SK-N-SH (cell line): ENCODE measurements at regions not wholly inside any gene's neighbourhood (a gene's known extent, or its start where the extent isn't known, plus 50 kb on each side); places are given as distances from the start of the nearest gene placed in this dataset.

Experiments used
- CTCF ChIA-PET: fragments of 300-600, 350-600 bp; formaldehyde crosslinking; extraction: SDS; loops from one replicate; lab custom pipeline; 2021; lab: Yijun Ruan, JAX
- POLR2A ChIA-PET: fragments of 350-600 bp; sonication (Branson Sonifier 250); formaldehyde crosslinking; extraction: SDS; loops from one replicate; lab custom pipeline; 2020; ENCODE audit warnings: antibody characterized with exemption, inconsistent platforms; lab: Yijun Ruan, JAX
- DNase-seq: peaks from one replicate; pipeline ENCODE4 v3.0.0; 2012
- H2AFZ ChIP-seq: fragments of 200-600 bp; sonication (generic); 2 replicates; pipeline ENCODE4 v1.8.1; 2016; ENCODE audit warnings: antibody characterized with exemption, mild to moderate bottlenecking, low read depth
- H3F3A ChIP-seq: fragments of 200-600 bp; sonication (generic); replicated peaks from 2 replicates; pipeline ENCODE3; 2016; ENCODE audit warnings: antibody characterized with exemption, mild to moderate bottlenecking; ENCODE audit not compliant: insufficient read depth
- H3K27ac ChIP-seq, 2 experiments: fragments of 200-500 bp in 1 of 2; fragments of 200-600 bp in 1 of 2; sonication (Bioruptor generic) in 1 of 2; sonication (generic), shearing (Covaris generic) in 1 of 2; 2 replicates each; pipeline versions ENCODE4 v1.5.1 to v1.6.1; 2014 to 2016; ENCODE audit warnings: low read depth in 2 of 2, inconsistent platforms in 1 of 2, low read length in 1 of 2, mild to moderate bottlenecking in 1 of 2, mixed read lengths in 1 of 2
- H3K27me3 ChIP-seq: fragments of 200-600 bp; sonication (generic), shearing (Covaris generic); 2 replicates; pipeline ENCODE4 v1.6.1; 2016; ENCODE audit warnings: mixed run types; ENCODE audit not compliant: insufficient read depth
- H3K36me3 ChIP-seq, 2 experiments: fragments of 200-500 bp in 1 of 2; fragments of 200-600 bp in 1 of 2; sonication (Bioruptor generic) in 1 of 2; sonication (generic) in 1 of 2; replicated peaks in 1 of 2; 2 replicates each; pipeline versions ENCODE3 to v1.5.1; 2014 to 2016; ENCODE audit warnings: low read length in 1 of 2, mild to moderate bottlenecking in 1 of 2; ENCODE audit not compliant: insufficient read depth in 2 of 2, control insufficient read depth in 1 of 2
- H3K4me1 ChIP-seq, 2 experiments: fragments of 200-500 bp in 1 of 2; fragments of 200-600 bp in 1 of 2; sonication (Bioruptor generic) in 1 of 2; sonication (generic), shearing (Covaris generic) in 1 of 2; 2 replicates each; pipeline versions ENCODE4 v1.5.1 to v1.6.1; 2014 to 2016; ENCODE audit warnings: low read depth in 1 of 2, low read length in 1 of 2, mixed run types in 1 of 2; ENCODE audit not compliant: insufficient read depth in 2 of 2, control insufficient read depth in 1 of 2
- H3K4me2 ChIP-seq: fragments of 200-600 bp; sonication (generic), shearing (Covaris generic); 2 replicates; pipeline ENCODE4 v1.6.1; 2017; ENCODE audit warnings: mixed run types
- H3K4me3 ChIP-seq, 2 experiments: fragments of 200-500 bp in 1 of 2; fragments of 200-600 bp in 1 of 2; sonication (Bioruptor generic) in 1 of 2; sonication (generic), shearing (Covaris generic) in 1 of 2; 2 replicates each; pipeline versions ENCODE4 v1.5.1 to v1.8.1; 2014 to 2016; ENCODE audit warnings: low read depth in 2 of 2, inconsistent platforms in 1 of 2, low read length in 1 of 2, mild to moderate bottlenecking in 1 of 2, mixed read lengths in 1 of 2, moderate library complexity in 1 of 2
- H3K79me2 ChIP-seq: fragments of 200-600 bp; sonication (generic); 2 replicates; pipeline ENCODE4 v1.8.1; 2017; ENCODE audit warnings: mild to moderate bottlenecking; ENCODE audit not compliant: insufficient read depth
- H3K9ac ChIP-seq: fragments of 200-600 bp; sonication (generic); 2 replicates; pipeline ENCODE4 v1.6.1; 2017; ENCODE audit warnings: mixed run types
- H3K9me2 ChIP-seq: fragments of 200-600 bp; sonication (generic); 2 replicates; pipeline ENCODE4 v1.6.1; 2017; ENCODE audit warnings: mixed run types
- H3K9me3 ChIP-seq: fragments of 200-600 bp; sonication (generic); 2 replicates; pipeline ENCODE4 v1.6.1; 2017; ENCODE audit warnings: mixed run types, mild to moderate bottlenecking, moderate library complexity
- H4K20me1 ChIP-seq: fragments of 200-600 bp; sonication (generic); 2 replicates; pipeline ENCODE4 v1.6.1; 2017; ENCODE audit warnings: mild to moderate bottlenecking, mixed run types; ENCODE audit not compliant: insufficient read depth
- ELF1 ChIP-seq: IDR thresholded peaks from 2 replicates; pipeline ENCODE4 v1.4.0; 2012
- EP300 ChIP-seq, 2 experiments: IDR thresholded peaks; 2 replicates each; pipeline versions ENCODE4 v1.4.0 to v1.6.1; 2012; ENCODE audit warnings: borderline replicate concordance in 1 of 2, low read depth in 1 of 2, low read length in 1 of 2
- EZH2phosphoT487 ChIP-seq: fragments of 200-600 bp; sonication (generic); IDR thresholded peaks from 2 replicates; pipeline ENCODE4 v1.6.1; 2017; ENCODE audit warnings: low read depth, mixed run types, mild to moderate bottlenecking, antibody characterized with exemption, moderate library complexity, borderline replicate concordance
- FOSL2 ChIP-seq: IDR thresholded peaks from 2 replicates; pipeline ENCODE4 v1.4.0; 2012; ENCODE audit warnings: low read depth, mild to moderate bottlenecking, moderate library complexity, borderline replicate concordance
- FOXJ3 ChIP-seq: sonication (generic); formaldehyde crosslinking; IDR thresholded peaks from 2 replicates; pipeline ENCODE4 v1.5.1; 2020; ENCODE audit warnings: mild to moderate bottlenecking, missing genetic modification reagents
- GATA2 ChIP-seq: sonication (generic); formaldehyde crosslinking; IDR thresholded peaks from 2 replicates; pipeline ENCODE4 v1.5.0; 2020; ENCODE audit warnings: mild to moderate bottlenecking, missing genetic modification reagents
- JUND ChIP-seq: IDR thresholded peaks from 2 replicates; pipeline ENCODE4 v1.4.0; 2012
- MEF2A ChIP-seq: IDR thresholded peaks from 2 replicates; pipeline ENCODE4 v1.4.0; 2012; ENCODE audit warnings: low read depth, borderline replicate concordance
- TAF1 ChIP-seq: IDR thresholded peaks from 2 replicates; pipeline ENCODE4 v1.6.1; 2012; ENCODE audit warnings: low read depth, mild to moderate bottlenecking, low read length, moderate library complexity, borderline replicate concordance
- TEAD4 ChIP-seq: IDR thresholded peaks from 2 replicates; pipeline ENCODE4 v1.4.0; 2012; ENCODE audit warnings: mild to moderate bottlenecking, borderline replicate concordance; ENCODE audit not compliant: insufficient read depth
- WGBS: methylation state at CpG from one replicate; pipeline ENCODE4 v1.1.6; 2017; ENCODE audit warnings: low lambda C conversion rate; 5-methylcytosine and 5-hydroxymethylcytosine counted together
- TF ChIP-seq, protein P1 (sequence below): fragments of 200-600 bp; sonication (generic); IDR thresholded peaks from 2 replicates; pipeline ENCODE4 v1.6.1; 2017; ENCODE audit warnings: antibody characterized with exemption, mild to moderate bottlenecking, moderate library complexity
- TF ChIP-seq, protein P2 (sequence below): IDR thresholded peaks from 2 replicates; pipeline ENCODE4; 2012

DNA sequence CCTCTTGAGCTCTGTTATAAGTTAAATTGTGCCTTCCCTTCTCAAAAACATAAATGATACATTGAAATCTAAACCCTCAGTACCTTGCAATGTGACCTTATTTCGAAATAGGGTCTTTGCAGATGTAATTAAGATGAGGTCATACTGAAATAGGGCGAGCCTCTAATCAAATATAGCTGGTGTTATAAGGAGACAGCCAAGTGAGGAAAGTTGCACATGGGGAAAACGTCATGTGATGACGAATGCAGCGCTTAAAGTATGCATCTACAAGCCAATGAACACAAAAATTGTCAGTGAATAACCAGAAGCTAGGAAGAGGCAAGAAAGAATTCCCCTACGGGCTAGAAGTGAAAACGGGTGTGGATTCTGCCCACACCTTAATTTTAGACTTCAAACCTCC lies 305.2 kb upstream of the FOXG1 start:
- H3K36me3 ChIP-seq = no peaks in the 10 kb centered on the region
- H3K9me2 ChIP-seq = no peaks in the 10 kb centered on the region
- no peak overlapping the region for H2AFZ ChIP-seq
- TF ChIP-seq JUND = no peak
- TF ChIP-seq FOSL2 = no peak
- TF ChIP-seq ELF1 = no peak
- no peak for TF ChIP-seq FOXJ3 (CRISPR knock-in tag)
- TF ChIP-seq MEF2A = no peak
- TF ChIP-seq EP300 (IDR thresholded peaks at IDR 0.05; ENCODE audit: borderline replicate concordance in 1 of 2, low read depth in 1 of 2, low read length in 1 of 2) = no peak
- no peak for TF ChIP-seq TEAD4
- TF ChIP-seq, protein P1, sequence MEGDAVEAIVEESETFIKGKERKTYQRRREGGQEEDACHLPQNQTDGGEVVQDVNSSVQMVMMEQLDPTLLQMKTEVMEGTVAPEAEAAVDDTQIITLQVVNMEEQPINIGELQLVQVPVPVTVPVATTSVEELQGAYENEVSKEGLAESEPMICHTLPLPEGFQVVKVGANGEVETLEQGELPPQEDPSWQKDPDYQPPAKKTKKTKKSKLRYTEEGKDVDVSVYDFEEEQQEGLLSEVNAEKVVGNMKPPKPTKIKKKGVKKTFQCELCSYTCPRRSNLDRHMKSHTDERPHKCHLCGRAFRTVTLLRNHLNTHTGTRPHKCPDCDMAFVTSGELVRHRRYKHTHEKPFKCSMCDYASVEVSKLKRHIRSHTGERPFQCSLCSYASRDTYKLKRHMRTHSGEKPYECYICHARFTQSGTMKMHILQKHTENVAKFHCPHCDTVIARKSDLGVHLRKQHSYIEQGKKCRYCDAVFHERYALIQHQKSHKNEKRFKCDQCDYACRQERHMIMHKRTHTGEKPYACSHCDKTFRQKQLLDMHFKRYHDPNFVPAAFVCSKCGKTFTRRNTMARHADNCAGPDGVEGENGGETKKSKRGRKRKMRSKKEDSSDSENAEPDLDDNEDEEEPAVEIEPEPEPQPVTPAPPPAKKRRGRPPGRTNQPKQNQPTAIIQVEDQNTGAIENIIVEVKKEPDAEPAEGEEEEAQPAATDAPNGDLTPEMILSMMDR = no peak
- TF ChIP-seq, protein P2, sequence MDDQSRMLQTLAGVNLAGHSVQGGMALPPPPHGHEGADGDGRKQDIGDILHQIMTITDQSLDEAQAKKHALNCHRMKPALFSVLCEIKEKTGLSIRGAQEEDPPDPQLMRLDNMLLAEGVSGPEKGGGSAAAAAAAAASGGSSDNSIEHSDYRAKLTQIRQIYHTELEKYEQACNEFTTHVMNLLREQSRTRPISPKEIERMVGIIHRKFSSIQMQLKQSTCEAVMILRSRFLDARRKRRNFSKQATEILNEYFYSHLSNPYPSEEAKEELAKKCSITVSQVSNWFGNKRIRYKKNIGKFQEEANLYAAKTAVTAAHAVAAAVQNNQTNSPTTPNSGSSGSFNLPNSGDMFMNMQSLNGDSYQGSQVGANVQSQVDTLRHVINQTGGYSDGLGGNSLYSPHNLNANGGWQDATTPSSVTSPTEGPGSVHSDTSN = no peak
- H3K4me1 ChIP-seq = no peaks in the 10 kb centered on the region
- no peaks in the 10 kb centered on the region for H4K20me1 ChIP-seq
- H3K9me3 ChIP-seq = no peaks in the 10 kb centered on the region
- no peak for DNase-seq
- H3K4me3 ChIP-seq = no peak overlapping the region
- H3K27ac ChIP-seq = no peak overlapping the region
- ChIA-PET POLR2A (no interaction called here), CTCF (no interaction called here)
- H3K9ac ChIP-seq = no peak overlapping the region
- WGBS = 6% methylated on average over 7 of the region's 7 CpGs
- H3K27me3 ChIP-seq = no peaks in the 10 kb centered on the region
- no peak overlapping the region for H3K4me2 ChIP-seq
- no peaks in the 10 kb centered on the region for H3K79me2 ChIP-seq
- no peaks in the 10 kb centered on the region for H3F3A ChIP-seq

DNA sequence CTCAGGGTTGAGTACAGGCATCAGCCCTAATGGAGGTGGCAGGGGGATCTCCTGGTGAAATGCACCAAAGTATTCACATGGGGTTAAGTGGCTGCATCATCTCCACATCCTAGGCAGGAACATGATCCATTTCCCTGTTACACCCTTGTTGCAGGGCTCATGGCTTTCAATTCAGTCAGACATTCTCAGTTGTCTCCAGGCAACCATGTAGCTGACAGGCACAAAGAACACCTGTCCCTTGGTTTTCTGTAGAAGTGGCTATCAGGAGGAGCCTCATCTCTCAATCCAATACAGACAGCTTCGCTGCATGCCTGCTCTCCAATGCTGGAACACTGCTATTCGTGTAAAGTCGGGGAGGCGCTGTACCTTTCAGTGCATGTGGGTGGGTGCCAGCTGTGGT lies 299.0 kb upstream of the FOXG1 start:
- 19% methylated on average over 3 of the region's 4 CpGs for WGBS
- H4K20me1 ChIP-seq = no peaks in the 10 kb centered on the region
- TF ChIP-seq FOXJ3 (CRISPR knock-in tag) (no peak), EP300 (IDR thresholded peaks at IDR 0.05; ENCODE audit: borderline replicate concordance in 1 of 2, low read depth in 1 of 2, low read length in 1 of 2) (no peak), TAF1 (no peak), EZH2phosphoT487 (no peak), GATA2 (CRISPR knock-in tag) (no peak), MEF2A (no peak)
- no peaks in the 10 kb centered on the region for H3K36me3 ChIP-seq
- ChIA-PET CTCF (interaction anchor here (0.9 to 1.3 kb wide), 2 partner anchors 11 to 19 kb away, joined by 3 to 4 read pairs; no protein-coding TSS in a partner anchor), POLR2A (no interaction called here)
- H3K79me2 ChIP-seq = no peaks in the 10 kb centered on the region
- H3K9ac ChIP-seq = no peak overlapping the region
- no peaks in the 10 kb centered on the region for H3F3A ChIP-seq
- no peaks in the 10 kb centered on the region for H3K27me3 ChIP-seq
- no peak for DNase-seq
- no peak overlapping the region for H3K4me3 ChIP-seq
- no peaks in the 10 kb centered on the region for H3K4me1 ChIP-seq
- no peaks in the 10 kb centered on the region for H3K9me3 ChIP-seq
- no peak overlapping the region for H3K27ac ChIP-seq
- H3K4me2 ChIP-seq = no peak overlapping the region
- H2AFZ ChIP-seq = no peak overlapping the region
- no peaks in the 10 kb centered on the region for H3K9me2 ChIP-seq
